GM23248 (cell line): ENCODE measurements at regions not wholly inside any gene's neighbourhood (a gene's known extent, or its start where the extent isn't known, plus 50 kb on each side); places are given as distances from the start of the nearest gene placed in this dataset.

Experiments used
- DNase-seq: peaks from one replicate; pipeline ENCODE4 v3.0.0-alpha.2; 2015
- H2AFZ ChIP-seq: fragments of 200-600 bp; sonication (generic); 2 replicates; pipeline ENCODE4 v1.6.1; 2016; ENCODE audit warnings: antibody characterized with exemption
- H3F3A ChIP-seq: fragments of 200-600 bp; sonication (generic); 2 replicates; pipeline ENCODE4 v1.6.1; 2016; ENCODE audit warnings: mild to moderate bottlenecking, antibody characterized with exemption, mixed run types; ENCODE audit not compliant: insufficient read depth
- H3K27ac ChIP-seq: fragments of 200-600 bp; sonication (generic); 2 replicates; pipeline ENCODE4 v1.5.1; 2016; ENCODE audit warnings: mild to moderate bottlenecking
- H3K27me3 ChIP-seq: fragments of 200-600 bp; sonication (generic); replicated peaks from 2 replicates; pipeline ENCODE4 v1.6.1; 2016; ENCODE audit warnings: mild to moderate bottlenecking; ENCODE audit not compliant: insufficient read depth
- H3K36me3 ChIP-seq: fragments of 200-600 bp; sonication (generic); 2 replicates; pipeline ENCODE4 v1.6.1; 2016; ENCODE audit warnings: low read depth, mild to moderate bottlenecking
- H3K4me1 ChIP-seq: fragments of 200-600 bp; sonication (generic); 2 replicates; pipeline ENCODE4 v1.6.1; 2016; ENCODE audit warnings: mild to moderate bottlenecking; ENCODE audit not compliant: insufficient read depth
- H3K4me2 ChIP-seq: fragments of 200-600 bp; sonication (generic); one replicate; pipeline ENCODE4 v1.6.1; 2016; ENCODE audit warnings: mild to moderate bottlenecking; ENCODE audit not compliant: unreplicated experiment
- H3K4me3 ChIP-seq: fragments of 200-600 bp; sonication (generic); 2 replicates; pipeline ENCODE4 v1.5.1; 2016; ENCODE audit warnings: mild to moderate bottlenecking
- H3K79me2 ChIP-seq: fragments of 200-600 bp; sonication (generic); 2 replicates; pipeline ENCODE4 v1.6.1; 2016; ENCODE audit warnings: mild to moderate bottlenecking; ENCODE audit not compliant: insufficient read depth
- H3K9ac ChIP-seq: fragments of 200-600 bp; sonication (generic); 2 replicates; pipeline ENCODE4 v1.6.1; 2016; ENCODE audit warnings: mild to moderate bottlenecking
- H3K9me2 ChIP-seq: fragments of 200-600 bp; sonication (generic); 2 replicates; pipeline ENCODE4 v1.6.1; 2016; ENCODE audit warnings: mixed run types, mild to moderate bottlenecking, moderate library complexity; ENCODE audit not compliant: insufficient read depth
- H3K9me3 ChIP-seq: fragments of 200-600 bp; sonication (generic); one replicate; pipeline ENCODE4 v1.6.1; 2017; ENCODE audit warnings: low read depth
- H4K20me1 ChIP-seq: fragments of 200-600 bp; sonication (generic); 2 replicates; pipeline ENCODE4 v1.6.0; 2016; ENCODE audit not compliant: insufficient read depth
- EZH2 ChIP-seq: fragments of 200-600 bp; sonication (generic); IDR thresholded peaks from 2 replicates; pipeline ENCODE4 v1.6.1; 2018; ENCODE audit warnings: antibody characterized with exemption, mild to moderate bottlenecking; ENCODE audit not compliant: insufficient read depth, poor library complexity, severe bottlenecking
- EZH2phosphoT487 ChIP-seq: fragments of 200-600 bp; sonication (generic); IDR thresholded peaks from 2 replicates; pipeline ENCODE4 v1.6.1; 2018; ENCODE audit warnings: antibody characterized with exemption, moderate library complexity, mild to moderate bottlenecking, low read depth; ENCODE audit not compliant: insufficient read depth
- WGBS, 2 experiments: methylation state at CpG; one replicate each; pipeline ENCODE4 v1.1.6; 2015 to 2017; ENCODE audit warnings: low lambda C conversion rate in 2 of 2, low coverage in 1 of 2; ENCODE audit errors: missing lambda C conversion rate in 2 of 2; 5-methylcytosine and 5-hydroxymethylcytosine counted together
- in situ Hi-C: fragments of 300-500 bp; cut with MboI; formaldehyde crosslinking; loops from 2 replicates; pipeline ENCODE4 v1.15.0; 2020

DNA sequence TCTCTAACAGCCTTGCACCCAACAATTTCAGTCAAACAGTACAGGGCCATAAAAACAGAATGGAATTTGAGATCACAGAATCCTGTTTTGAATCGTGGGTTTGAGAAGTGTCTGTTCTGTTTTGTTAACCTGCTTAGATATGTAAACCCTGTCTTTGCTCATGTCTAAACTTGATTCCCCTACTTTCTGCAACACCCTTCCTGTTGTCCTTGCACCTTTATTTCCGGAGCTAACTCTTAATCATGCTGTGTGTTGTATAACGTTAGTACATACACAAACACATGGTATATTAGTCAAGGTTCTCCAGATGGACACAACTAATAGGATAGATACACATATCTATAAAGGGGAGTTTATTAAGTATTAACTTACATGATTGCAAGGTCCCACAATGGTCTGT, 2229.2 kb upstream of the C9orf72 start:
- Histone ChIP-seq H3K4me3 (no peak overlapping the region), H3K9me2 (0 out of 2 replicates have a peak, but pooled peaks cover 3% of the 10 kb centered on the region), H2AFZ (no peak overlapping the region), H3K9me3 (no peaks in the 10 kb centered on the region), H3K27ac (no peak overlapping the region), H3F3A (no peaks in the 10 kb centered on the region), H4K20me1 (no peaks in the 10 kb centered on the region), H3K9ac (no peak overlapping the region), H3K4me1 (no peaks in the 10 kb centered on the region), H3K36me3 (no peaks in the 10 kb centered on the region), H3K27me3 (no peaks in the 10 kb centered on the region), H3K79me2 (no peaks in the 10 kb centered on the region), H3K4me2 (no peak overlapping the region)
- in situ Hi-C loops, result no loop called here
- TF ChIP-seq EZH2 (no peak), EZH2phosphoT487 (no peak)
- no peak for DNase-seq
- WGBS, 2 experiments, result 10 to 11% methylated on average over 3 of the region's 3 CpGs

DNA sequence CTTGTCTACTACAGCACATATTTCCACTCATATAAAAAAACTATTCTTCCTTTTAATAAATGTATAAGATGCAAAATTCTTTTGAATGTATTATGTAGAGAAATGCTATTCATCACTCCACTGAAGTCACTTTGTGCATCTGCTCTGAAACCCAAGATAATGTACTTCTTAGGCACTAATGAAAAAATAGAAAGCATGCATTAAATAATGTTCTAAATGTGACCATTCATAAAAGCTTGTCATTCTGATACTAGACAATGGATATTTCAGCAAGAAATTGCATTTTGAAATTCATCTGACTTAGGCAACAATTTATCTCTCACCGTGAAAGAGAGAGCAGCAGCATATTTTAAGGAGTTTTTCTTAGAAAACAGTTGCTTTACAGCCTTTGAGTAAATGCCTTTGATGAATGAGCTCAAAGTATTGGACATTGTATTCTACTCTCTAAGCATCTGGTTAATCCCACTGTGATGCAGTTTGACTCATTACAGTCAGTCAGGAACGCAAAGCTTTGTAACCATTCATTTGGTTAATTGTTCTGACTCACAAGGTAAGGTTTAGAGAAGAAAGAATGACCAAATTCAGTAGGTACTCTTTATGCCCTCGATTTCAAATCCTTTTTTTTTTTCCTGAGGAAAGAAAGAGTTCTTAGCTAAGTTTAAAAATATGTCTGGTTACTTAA, 2233.8 kb upstream of the C9orf72 start:
- Histone ChIP-seq H2AFZ (no peak overlapping the region), H3K36me3 (no peaks in the 10 kb centered on the region), H3K27me3 (no peaks in the 10 kb centered on the region), H3K27ac (no peak overlapping the region), H3K9me3 (no peaks in the 10 kb centered on the region), H4K20me1 (no peaks in the 10 kb centered on the region), H3K4me3 (no peak overlapping the region), H3K9me2 (no peaks in the 10 kb centered on the region), H3F3A (no peaks in the 10 kb centered on the region), H3K79me2 (no peaks in the 10 kb centered on the region), H3K4me1 (no peaks in the 10 kb centered on the region), H3K9ac (no peak overlapping the region), H3K4me2 (no peak overlapping the region)
- 18 to 20% methylated on average over 3 of the region's 3 CpGs for WGBS, 2 experiments
- in situ Hi-C loops, result no loop called here
- no peak for TF ChIP-seq EZH2phosphoT487
- TF ChIP-seq EZH2, result no peak
- no peak for DNase-seq

DNA sequence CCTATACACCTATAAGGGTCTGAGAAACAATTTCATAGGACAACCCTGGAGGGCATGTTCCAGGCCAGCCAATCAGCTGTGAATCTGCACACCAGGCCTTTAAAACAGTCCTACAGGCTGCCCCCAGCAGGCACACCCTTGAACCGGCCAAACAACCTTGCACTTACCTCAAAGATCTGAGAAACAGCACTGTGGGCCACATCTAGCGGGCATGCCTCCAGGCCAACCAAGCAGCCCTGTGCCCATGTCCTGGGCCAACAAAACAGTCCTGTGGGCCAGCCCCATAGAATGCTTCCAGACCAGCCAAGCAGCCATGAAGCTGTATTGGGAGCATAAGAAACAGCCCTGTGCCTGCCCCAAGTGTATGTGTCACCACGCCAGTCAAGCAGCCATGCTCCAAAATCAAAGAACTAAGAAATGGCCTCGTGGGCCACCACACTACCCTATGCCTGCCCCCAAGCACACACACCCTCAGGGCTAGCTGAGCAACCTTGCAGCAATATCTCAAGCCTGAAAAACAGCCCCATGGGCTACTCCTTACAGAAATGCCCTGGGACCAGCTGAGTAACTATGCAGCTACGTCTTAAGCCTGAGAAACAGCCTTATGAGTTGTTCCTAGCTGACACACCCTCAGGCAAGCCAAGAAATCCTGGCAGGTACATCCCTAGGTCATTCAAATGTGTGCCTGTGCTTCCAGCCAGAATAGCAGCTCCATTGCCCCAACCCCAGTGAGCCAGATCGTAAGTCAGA, 2243.8 kb upstream of the C9orf72 start:
- H3K9me2 ChIP-seq, result no peaks in the 10 kb centered on the region
- H3F3A ChIP-seq, result no peaks in the 10 kb centered on the region
- H3K9ac ChIP-seq, result no peak overlapping the region
- 10 to 18% methylated on average over 6 of the region's 6 CpGs for WGBS, 2 experiments
- DNase-seq, result no peak
- H3K27me3 ChIP-seq, result no peaks in the 10 kb centered on the region
- H3K4me3 ChIP-seq, result no peak overlapping the region
- no peaks in the 10 kb centered on the region for H4K20me1 ChIP-seq
- H3K9me3 ChIP-seq, result no peaks in the 10 kb centered on the region
- no peak for TF ChIP-seq EZH2phosphoT487
- no peak for TF ChIP-seq EZH2
- no peaks in the 10 kb centered on the region for H3K79me2 ChIP-seq
- H2AFZ ChIP-seq, result no peak overlapping the region
- no peaks in the 10 kb centered on the region for H3K36me3 ChIP-seq
- no peak overlapping the region for H3K27ac ChIP-seq
- in situ Hi-C loops, result no loop called here
- no peak overlapping the region for H3K4me2 ChIP-seq
- H3K4me1 ChIP-seq, result no peaks in the 10 kb centered on the region

DNA sequence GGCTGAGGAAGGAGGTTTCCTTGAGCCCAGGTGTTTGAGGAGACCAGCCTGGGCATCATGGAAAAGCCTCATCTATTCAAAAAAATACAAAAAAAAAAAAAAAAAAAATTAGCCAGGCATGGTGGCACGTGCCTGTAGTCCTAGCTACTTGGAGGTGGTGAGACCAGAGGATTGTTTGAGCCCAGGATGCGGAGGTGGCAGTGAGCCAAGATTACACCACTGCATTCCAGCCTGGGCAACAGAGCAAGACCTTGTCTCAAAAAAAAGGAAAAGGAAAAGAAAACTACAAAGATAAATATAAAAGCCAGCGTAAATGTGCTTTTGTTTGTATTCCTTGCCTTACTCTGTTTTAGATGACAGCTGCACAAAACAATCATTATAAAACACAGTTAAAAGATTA, 2249.2 kb upstream of the C9orf72 start:
- 28 to 29% methylated on average over 3 of the region's 3 CpGs for WGBS, 2 experiments
- H3K9me2 ChIP-seq, result no peaks in the 10 kb centered on the region
- no peak overlapping the region for H3K27ac ChIP-seq
- H4K20me1 ChIP-seq, result no peaks in the 10 kb centered on the region
- no peaks in the 10 kb centered on the region for H3K4me1 ChIP-seq
- no peak overlapping the region for H3K4me3 ChIP-seq
- H3K9ac ChIP-seq, result no peak overlapping the region
- TF ChIP-seq EZH2 (no peak), EZH2phosphoT487 (no peak)
- no peak for DNase-seq
- H3K79me2 ChIP-seq, result no peaks in the 10 kb centered on the region
- no peaks in the 10 kb centered on the region for H3F3A ChIP-seq
- no peaks in the 10 kb centered on the region for H3K9me3 ChIP-seq
- no peaks in the 10 kb centered on the region for H3K27me3 ChIP-seq
- no peak overlapping the region for H3K4me2 ChIP-seq
- no peak overlapping the region for H2AFZ ChIP-seq
- no peaks in the 10 kb centered on the region for H3K36me3 ChIP-seq
- in situ Hi-C loops, result no loop called here
